ENCODE measurements at regions not wholly inside any gene's neighbourhood (a gene's known extent, or its start where the extent isn't known, plus 50 kb on each side); places are given as distances from the start of the nearest gene placed in this dataset.

- TF ChIP-seq CTCF (IDR thresholded peaks at IDR 0.05 in 2 of 3, conservative IDR thresholded peaks at IDR 0.05 in 1 of 3; ENCODE audit: control insufficient read depth in 2 of 3, extremely low read depth in 1 of 3, insufficient read depth in 1 of 3, low read depth in 3 of 3, low read length in 3 of 3) = no peak
- no peak for TF ChIP-seq CHD1 (IDR thresholded peaks at IDR 0.05; ENCODE audit: low read depth, low read length)
- no peak for TF ChIP-seq NBN (IDR thresholded peaks at IDR 0.05)
- TF ChIP-seq POLR2AphosphoS5 (IDR thresholded peaks at IDR 0.05; ENCODE audit: low read length) = no peak
- no peak for TF ChIP-seq EP300 (IDR thresholded peaks at IDR 0.05; ENCODE audit: borderline replicate concordance in 1 of 2, control insufficient read depth in 1 of 2, low read depth in 2 of 2, low read length in 2 of 2)
- no peak for TF ChIP-seq POLR2A (IDR thresholded peaks at IDR 0.05; ENCODE audit: low read depth, low read length)
Measured at GRCh38 chr12:69064734-69065443, 131.9 kb upstream of the CPM start.
